ENCODE measurements at regions not wholly inside any gene's neighbourhood (a gene's known extent, or its start where the extent isn't known, plus 50 kb on each side); places are given as distances from the start of the nearest gene placed in this dataset.

DNA sequence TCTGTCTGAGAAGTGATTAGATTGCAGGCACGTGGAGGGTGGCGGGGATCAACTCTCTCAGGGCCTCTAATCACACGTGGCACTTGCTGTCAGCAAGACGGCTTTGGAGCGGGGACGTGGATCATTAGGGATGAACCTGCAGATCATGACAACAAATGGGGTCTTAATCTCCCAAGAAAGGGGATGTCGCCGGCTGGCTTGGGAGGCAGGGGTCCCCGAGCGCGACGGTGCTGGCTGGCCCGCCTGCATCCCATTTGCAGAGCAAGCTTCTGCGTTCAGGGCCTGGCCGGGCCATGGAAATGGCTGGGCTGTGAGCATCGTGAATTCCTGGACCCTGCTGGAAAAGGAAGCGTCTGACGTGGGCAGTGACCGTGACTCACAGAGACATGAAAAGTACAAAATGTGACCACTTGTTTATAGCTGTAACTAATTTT, 85.1 kb upstream of the SHOX start:
- TF ChIP-seq, protein P1, sequence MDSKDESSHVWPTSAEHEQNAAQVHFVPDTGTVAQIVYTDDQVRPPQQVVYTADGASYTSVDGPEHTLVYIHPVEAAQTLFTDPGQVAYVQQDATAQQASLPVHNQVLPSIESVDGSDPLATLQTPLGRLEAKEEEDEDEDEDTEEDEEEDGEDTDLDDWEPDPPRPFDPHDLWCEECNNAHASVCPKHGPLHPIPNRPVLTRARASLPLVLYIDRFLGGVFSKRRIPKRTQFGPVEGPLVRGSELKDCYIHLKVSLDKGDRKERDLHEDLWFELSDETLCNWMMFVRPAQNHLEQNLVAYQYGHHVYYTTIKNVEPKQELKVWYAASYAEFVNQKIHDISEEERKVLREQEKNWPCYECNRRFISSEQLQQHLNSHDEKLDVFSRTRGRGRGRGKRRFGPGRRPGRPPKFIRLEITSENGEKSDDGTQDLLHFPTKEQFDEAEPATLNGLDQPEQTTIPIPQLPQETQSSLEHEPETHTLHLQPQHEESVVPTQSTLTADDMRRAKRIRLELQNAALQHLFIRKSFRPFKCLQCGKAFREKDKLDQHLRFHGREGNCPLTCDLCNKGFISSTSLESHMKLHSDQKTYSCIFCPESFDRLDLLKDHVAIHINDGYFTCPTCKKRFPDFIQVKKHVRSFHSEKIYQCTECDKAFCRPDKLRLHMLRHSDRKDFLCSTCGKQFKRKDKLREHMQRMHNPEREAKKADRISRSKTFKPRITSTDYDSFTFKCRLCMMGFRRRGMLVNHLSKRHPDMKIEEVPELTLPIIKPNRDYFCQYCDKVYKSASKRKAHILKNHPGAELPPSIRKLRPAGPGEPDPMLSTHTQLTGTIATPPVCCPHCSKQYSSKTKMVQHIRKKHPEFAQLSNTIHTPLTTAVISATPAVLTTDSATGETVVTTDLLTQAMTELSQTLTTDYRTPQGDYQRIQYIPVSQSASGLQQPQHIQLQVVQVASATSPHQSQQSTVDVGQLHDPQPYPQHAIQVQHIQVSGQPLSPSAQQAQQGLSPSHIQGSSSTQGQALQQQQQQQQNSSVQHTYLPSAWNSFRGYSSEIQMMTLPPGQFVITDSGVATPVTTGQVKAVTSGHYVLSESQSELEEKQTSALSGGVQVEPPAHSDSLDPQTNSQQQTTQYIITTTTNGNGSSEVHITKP (tag by site-specific recombination; IDR thresholded peaks at IDR 0.05), result no peak
- TF ChIP-seq ZNF558 (tag by site-specific recombination; IDR thresholded peaks at IDR 0.05) (no peak), ZNF114 (tag by site-specific recombination; IDR thresholded peaks at IDR 0.05) (no peak), ZNF350 (tag by site-specific recombination; IDR thresholded peaks at IDR 0.05) (no peak), ZNF221 (tag by site-specific recombination; IDR thresholded peaks at IDR 0.05; ENCODE audit: borderline replicate concordance) (no peak), ZNF292 (tag by site-specific recombination; IDR thresholded peaks at IDR 0.05; ENCODE audit: borderline replicate concordance, low read depth) (no peak), TCF7L2 (IDR thresholded peaks at IDR 0.05; ENCODE audit: borderline replicate concordance, low read depth, low read length) (no peak), YY1 (tag by site-specific recombination; IDR thresholded peaks at IDR 0.05) (no peak)
- TF ChIP-seq, protein P2, sequence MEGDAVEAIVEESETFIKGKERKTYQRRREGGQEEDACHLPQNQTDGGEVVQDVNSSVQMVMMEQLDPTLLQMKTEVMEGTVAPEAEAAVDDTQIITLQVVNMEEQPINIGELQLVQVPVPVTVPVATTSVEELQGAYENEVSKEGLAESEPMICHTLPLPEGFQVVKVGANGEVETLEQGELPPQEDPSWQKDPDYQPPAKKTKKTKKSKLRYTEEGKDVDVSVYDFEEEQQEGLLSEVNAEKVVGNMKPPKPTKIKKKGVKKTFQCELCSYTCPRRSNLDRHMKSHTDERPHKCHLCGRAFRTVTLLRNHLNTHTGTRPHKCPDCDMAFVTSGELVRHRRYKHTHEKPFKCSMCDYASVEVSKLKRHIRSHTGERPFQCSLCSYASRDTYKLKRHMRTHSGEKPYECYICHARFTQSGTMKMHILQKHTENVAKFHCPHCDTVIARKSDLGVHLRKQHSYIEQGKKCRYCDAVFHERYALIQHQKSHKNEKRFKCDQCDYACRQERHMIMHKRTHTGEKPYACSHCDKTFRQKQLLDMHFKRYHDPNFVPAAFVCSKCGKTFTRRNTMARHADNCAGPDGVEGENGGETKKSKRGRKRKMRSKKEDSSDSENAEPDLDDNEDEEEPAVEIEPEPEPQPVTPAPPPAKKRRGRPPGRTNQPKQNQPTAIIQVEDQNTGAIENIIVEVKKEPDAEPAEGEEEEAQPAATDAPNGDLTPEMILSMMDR (tag by site-specific recombination; IDR thresholded peaks at IDR 0.05), result no peak
- TF ChIP-seq, protein P3, sequence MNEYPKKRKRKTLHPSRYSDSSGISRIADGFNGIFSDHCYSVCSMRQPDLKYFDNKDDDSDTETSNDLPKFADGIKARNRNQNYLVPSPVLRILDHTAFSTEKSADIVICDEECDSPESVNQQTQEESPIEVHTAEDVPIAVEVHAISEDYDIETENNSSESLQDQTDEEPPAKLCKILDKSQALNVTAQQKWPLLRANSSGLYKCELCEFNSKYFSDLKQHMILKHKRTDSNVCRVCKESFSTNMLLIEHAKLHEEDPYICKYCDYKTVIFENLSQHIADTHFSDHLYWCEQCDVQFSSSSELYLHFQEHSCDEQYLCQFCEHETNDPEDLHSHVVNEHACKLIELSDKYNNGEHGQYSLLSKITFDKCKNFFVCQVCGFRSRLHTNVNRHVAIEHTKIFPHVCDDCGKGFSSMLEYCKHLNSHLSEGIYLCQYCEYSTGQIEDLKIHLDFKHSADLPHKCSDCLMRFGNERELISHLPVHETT (tag by site-specific recombination; IDR thresholded peaks at IDR 0.05), result no peak
- TF ChIP-seq, protein P4, sequence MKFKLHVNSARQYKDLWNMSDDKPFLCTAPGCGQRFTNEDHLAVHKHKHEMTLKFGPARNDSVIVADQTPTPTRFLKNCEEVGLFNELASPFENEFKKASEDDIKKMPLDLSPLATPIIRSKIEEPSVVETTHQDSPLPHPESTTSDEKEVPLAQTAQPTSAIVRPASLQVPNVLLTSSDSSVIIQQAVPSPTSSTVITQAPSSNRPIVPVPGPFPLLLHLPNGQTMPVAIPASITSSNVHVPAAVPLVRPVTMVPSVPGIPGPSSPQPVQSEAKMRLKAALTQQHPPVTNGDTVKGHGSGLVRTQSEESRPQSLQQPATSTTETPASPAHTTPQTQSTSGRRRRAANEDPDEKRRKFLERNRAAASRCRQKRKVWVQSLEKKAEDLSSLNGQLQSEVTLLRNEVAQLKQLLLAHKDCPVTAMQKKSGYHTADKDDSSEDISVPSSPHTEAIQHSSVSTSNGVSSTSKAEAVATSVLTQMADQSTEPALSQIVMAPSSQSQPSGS (tag by site-specific recombination; IDR thresholded peaks at IDR 0.05; ENCODE audit: low read depth), result no peak
- TF ChIP-seq, protein P5, sequence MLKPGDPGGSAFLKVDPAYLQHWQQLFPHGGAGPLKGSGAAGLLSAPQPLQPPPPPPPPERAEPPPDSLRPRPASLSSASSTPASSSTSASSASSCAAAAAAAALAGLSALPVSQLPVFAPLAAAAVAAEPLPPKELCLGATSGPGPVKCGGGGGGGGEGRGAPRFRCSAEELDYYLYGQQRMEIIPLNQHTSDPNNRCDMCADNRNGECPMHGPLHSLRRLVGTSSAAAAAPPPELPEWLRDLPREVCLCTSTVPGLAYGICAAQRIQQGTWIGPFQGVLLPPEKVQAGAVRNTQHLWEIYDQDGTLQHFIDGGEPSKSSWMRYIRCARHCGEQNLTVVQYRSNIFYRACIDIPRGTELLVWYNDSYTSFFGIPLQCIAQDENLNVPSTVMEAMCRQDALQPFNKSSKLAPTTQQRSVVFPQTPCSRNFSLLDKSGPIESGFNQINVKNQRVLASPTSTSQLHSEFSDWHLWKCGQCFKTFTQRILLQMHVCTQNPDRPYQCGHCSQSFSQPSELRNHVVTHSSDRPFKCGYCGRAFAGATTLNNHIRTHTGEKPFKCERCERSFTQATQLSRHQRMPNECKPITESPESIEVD (tag by site-specific recombination; IDR thresholded peaks at IDR 0.05), result no peak

Measured in HEK293 (cell line).